D341Med (cell line): ENCODE measurements at regions not wholly inside any gene's neighbourhood (a gene's known extent, or its start where the extent isn't known, plus 50 kb on each side); places are given as distances from the start of the nearest gene placed in this dataset.
"Not testable (repeated sequence)": the region's sequence is repeated elsewhere in the genome, so short reads cannot be mapped to it uniquely, and the experiment has no call there.

Experiments used
- DNase-seq: peaks from one replicate; pipeline ENCODE4 v3.0.0; 2012; ENCODE audit warnings: low spot score

- DNase-seq, result no peak
These were observed 51.0 kb upstream of the RCBTB2 start for GRCh38 chr13:48583859-48584311.

GRCh38 chr13:48585456-48585840 is 52.6 kb upstream of the RCBTB2 start:
- DNase-seq, result no peak

GRCh38 chr13:48586591-48587103 is 53.8 kb upstream of the RCBTB2 start:
- DNase-seq, result no peak

- no peak for DNase-seq
These were observed 55.2 kb upstream of the RCBTB2 start for GRCh38 chr13:48588120-48588519.

- no peak for DNase-seq
These were observed 57.4 kb upstream of the RCBTB2 start for GRCh38 chr13:48590141-48590901.

- DNase-seq, result not testable (repeated sequence)
These were observed 58.4 kb upstream of the RCBTB2 start for GRCh38 chr13:48591124-48591872.

GRCh38 chr13:48591889-48592687 is 59.2 kb upstream of the RCBTB2 start:
- no peak for DNase-seq

GRCh38 chr13:48592688-48593049 is 59.8 kb upstream of the RCBTB2 start:
- no peak for DNase-seq

- DNase-seq, result no peak
These were observed 60.2 kb upstream of the CYSLTR2 start for GRCh38 chr13:48593536-48593935.

GRCh38 chr13:48594096-48594815 is 59.5 kb upstream of the CYSLTR2 start:
- DNase-seq, result no peak

- peak; percentile 70 for DNase-seq
These were observed 58.0 kb upstream of the CYSLTR2 start for GRCh38 chr13:48595431-48596429.

- no peak for DNase-seq
These were observed 53.1 kb upstream of the CYSLTR2 start for GRCh38 chr13:48600374-48601364.

- DNase-seq, result no peak
These were observed 51.3 kb upstream of the CYSLTR2 start for GRCh38 chr13:48602296-48603016.

- no peak for DNase-seq
These were observed 50.4 kb upstream of the CYSLTR2 start for GRCh38 chr13:48603375-48603774.
